Activated CD8-positive, alpha-beta memory T cell treated with anti-CD3 and anti-CD28 coated beads for 48 hours (primary cell): ENCODE measurements at regions not wholly inside any gene's neighbourhood (a gene's known extent, or its start where the extent isn't known, plus 50 kb on each side); places are given as distances from the start of the nearest gene placed in this dataset.
"Not testable (repeated sequence)": the region's sequence is repeated elsewhere in the genome, so short reads cannot be mapped to it uniquely, and the experiment has no call there.

Experiments
- DNase-seq, 3 experiments: peaks; one replicate each; pipeline ENCODE4 v3.0.0-alpha.2; 2020; ENCODE audit warnings: low read depth in 2 of 3, low spot score in 2 of 3

GRCh38 chr10:23543691-23544380 lies 105.0 kb downstream of the OTUD1 start:
- DNase-seq, result no peak

GRCh38 chr10:23545866-23546265 lies 107.0 kb downstream of the OTUD1 start:
- DNase-seq, result not testable (repeated sequence)

DNA sequence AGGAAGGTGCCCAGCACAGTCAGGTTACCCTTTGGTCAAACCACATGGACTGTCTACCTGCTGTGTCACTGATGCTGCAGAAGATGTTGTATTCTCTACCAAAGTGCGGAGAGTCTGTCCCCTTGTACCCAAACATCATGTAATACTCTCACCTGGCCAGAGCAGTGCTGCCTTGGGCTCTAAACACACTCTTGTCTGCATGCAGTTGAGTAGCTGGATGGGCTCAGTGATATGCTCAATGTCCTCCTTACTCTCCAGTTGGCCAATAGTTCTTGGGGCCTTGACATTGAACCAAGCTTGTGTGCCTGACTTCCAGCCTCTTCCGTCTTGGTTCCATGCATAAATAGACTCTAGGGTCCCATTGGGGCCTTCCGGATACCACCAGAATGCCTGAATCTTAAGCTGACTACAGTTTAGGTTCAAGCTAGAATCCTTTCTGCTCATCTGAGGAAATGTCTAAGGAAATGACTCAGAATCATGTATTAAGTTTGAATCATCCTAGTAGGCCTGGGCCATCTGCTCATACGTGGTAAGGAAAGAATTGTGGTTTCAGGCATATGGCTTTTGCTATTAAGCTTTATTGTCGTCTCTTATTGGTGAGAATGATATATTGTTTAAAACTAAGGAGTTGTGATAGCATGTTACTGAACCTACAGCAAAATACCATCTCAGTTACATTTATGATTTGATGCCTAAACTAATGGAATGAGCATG lies 118.0 kb downstream of the OTUD1 start:
- DNase-seq, result no peak

DNA sequence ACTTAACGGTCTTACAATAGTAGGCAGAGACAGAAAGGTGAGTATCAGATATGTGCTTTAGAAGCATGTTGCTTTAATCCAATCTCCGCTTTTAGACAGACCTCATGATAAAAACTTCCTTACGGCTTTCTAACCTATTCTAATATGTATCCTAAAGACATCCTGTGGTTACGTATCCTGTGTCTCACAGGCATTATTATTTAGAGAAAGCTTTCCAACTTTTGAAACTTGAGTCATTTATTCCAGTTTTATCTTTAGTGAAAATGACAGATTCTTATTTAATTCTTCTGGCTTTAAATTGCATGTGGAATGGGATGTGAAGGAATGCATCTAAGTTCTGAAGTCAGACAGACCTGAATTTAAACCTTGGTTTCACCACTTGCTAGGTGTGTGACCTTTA lies 118.9 kb downstream of the OTUD1 start:
- DNase-seq, result no peak

DNA sequence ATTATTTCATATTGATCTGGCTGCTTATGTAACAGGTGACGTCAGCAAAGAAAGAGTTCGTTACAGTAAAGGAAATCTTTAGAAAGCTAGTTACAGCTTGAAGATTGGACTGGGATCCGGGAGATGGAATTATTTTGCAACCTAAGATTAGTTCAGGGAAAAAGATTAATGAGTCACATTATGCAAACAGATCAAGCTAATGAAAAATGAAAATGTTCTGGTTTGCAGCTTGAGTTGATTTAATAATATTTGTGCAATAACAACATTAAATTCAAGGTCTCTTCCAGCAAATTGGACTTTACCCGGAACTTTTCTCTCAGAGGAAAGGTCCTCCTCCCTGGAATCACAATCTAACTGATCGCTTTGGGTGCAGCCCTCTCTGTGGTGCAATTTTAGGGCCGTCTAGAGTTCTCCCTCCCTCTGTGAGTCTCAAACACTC lies 119.5 kb downstream of the OTUD1 start:
- no peak for DNase-seq

DNA sequence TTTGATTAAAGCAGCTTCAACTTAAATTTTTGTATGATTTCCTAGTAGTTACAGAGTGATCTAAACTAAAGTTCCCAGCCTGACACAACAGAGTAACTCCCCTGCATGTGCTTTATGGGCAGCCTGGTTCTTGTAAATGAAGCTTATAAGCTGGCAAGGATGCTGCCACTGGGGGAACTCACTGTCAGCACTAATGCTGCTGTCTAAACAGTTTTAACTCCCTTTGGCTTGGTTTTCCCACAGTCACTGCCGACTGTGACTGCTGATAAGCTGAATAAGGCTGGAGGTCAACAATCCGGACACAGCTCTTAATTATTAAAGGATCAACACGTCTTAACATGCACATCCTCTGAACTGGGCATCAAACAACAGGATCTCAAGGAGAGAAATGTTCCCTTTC lies 130.1 kb downstream of the OTUD1 start:
- DNase-seq, result no peak

- DNase-seq, result no peak
Measured at GRCh38 chr10:23571884-23572283, 133.0 kb downstream of the OTUD1 start.

- DNase-seq, result no peak
Measured at GRCh38 chr10:23581906-23582450, 143.1 kb downstream of the OTUD1 start.

DNA sequence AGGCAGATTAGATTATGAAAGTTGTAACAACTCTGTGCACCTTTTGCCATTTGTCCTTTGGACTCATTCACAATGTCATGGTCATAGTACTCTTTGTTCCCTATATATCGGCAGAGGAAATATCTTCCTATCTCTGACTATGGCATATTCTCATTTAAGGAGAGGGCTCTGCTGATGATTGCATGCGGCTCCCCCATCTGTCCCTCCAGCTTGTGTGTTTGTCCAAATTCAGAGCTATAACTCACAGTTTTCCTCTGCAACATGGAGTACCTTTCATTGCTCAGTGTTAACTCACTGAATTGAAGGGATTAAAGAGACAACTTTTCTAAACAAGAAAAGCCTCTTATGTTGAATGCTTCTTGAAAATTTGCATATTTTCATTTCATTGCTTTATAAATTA lies 145.5 kb downstream of the OTUD1 start:
- no peak for DNase-seq

DNA sequence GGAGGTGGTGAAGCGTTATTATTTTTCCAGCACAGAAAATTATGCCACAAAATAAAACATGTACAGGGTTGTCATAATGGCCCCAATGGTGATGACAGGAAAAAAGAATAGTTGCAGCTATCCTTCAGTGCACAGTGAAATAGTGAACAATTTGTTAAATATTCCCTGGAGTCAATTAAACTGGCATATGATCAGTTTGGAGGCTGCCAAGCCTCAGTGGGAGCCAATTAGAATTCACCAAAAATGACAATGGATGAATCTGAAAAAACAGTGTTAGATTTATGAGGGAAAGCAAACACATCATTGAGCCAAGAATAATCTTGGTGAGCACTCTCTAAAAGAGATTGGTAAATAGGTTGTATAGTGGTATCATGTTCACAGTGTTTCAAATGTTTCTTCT lies 146.3 kb downstream of the OTUD1 start:
- no peak for DNase-seq

GRCh38 chr10:23585666-23586065 lies 146.8 kb downstream of the OTUD1 start:
- DNase-seq, result no peak

- not testable (repeated sequence) for DNase-seq
Measured at GRCh38 chr10:23595278-23595677, 156.4 kb downstream of the OTUD1 start.

GRCh38 chr10:23604613-23605012 lies 165.7 kb downstream of the OTUD1 start:
- no peak for DNase-seq

GRCh38 chr10:23606456-23606855 lies 167.6 kb downstream of the OTUD1 start:
- no peak for DNase-seq

DNA sequence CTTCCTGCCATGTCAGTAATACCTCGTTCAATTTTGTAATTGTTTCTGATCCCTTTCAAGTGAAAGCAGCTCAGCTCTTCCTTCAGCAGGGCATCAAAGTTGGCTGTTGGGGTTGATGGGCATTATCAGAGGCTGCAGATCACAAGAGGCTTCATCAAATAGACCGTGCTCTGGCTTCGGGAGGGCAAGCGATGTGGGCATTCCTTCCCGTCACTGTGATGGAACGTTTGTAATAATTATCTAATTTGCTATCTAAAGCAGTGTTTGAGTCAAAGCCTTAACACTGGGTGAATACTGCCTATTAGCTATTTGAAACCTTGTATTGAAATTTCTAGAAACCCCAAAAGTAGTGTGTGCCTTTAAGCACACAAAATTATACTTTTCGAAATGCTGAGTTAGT lies 170.1 kb downstream of the OTUD1 start:
- no peak for DNase-seq

- no peak for DNase-seq
Measured at GRCh38 chr10:23610626-23611307, 171.9 kb downstream of the OTUD1 start.

DNA sequence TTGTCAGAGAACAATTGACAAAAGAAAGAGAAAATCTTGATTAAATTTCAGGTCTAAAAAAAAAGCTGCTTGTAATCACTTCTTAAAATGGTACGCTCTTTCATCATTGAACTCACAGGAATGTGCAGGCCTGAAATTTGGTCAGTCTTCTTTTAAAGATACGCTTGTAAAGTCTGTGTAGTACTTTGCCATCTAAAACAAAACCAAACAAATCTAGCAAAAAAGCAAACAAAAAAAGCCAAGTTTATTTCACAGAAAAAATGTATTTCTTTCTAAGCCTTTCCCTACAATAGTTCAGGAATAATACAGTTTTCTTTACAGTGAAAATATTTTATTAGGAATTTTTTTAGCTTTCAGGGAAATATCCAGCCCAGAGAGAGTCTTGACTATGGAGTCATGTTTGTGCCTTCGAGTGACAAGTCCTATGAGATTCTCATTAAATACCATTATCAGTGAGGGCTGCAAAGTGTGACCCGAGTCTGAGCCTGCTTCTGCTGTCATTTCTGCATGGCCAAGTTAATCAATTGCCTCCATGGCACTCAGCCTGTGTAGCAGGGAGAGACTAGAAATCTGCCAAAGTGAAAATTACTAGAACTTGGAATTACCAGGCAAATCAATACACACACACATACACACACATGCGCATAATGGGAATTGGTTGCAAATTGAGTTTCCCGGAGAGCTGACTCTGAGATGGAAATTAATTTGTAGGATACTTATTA lies 172.6 kb downstream of the OTUD1 start:
- DNase-seq, result no peak

DNA sequence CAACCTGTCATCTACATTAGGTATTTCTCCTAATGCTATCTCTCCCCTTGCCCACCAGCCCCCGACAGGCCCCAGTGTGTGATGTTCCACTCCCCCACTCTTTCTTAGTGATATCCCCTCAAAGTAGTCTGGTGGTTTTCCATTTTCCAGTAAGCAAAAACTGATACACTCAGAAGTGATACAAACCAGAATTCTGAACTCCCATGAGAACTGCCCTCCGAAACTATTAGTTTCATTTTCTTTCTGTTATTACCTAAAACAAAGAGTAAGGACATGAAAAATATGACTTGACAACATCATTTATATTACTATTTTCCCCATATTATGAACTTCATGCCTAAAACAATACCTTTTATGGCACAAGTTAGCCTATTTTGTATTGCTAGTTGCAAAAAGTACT lies 175.0 kb downstream of the OTUD1 start:
- no peak for DNase-seq

DNA sequence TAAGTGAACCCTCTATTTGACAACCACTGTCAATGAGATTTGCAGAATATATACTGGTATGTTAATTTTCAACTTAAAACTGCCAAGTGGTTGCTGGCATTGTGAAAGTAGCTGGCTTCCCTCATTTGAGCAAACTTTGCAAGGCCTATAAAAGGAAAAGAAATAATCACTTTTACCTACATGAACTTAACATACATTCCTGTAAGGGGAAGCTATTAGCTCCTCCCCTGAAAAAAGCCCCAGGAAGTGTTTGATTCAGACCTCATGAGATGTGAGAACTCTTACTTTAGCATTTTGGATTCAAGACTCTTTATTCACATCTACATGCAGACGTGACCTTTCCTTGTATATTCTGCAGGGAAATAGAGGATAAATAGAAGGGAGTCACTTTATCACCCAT lies 175.6 kb downstream of the OTUD1 start:
- DNase-seq, result no peak

GRCh38 chr10:23630376-23630775 lies 191.5 kb downstream of the OTUD1 start:
- DNase-seq, result no peak

GRCh38 chr10:23630885-23631284 lies 192.0 kb downstream of the OTUD1 start:
- no peak for DNase-seq
